Cardiac muscle cell (in vitro differentiated cells and primary cell): ENCODE measurements at regions not wholly inside any gene's neighbourhood (a gene's known extent, or its start where the extent isn't known, plus 50 kb on each side); places are given as distances from the start of the nearest gene placed in this dataset.

Experiments
- DNase-seq, 2 donors: peaks; one replicate each; pipeline versions ENCODE4 v3.0.0 to v3.0.0-alpha.2; 2010 to 2017; ENCODE audit warnings: low read depth in 1 of 2, low spot score in 1 of 2
- H3K27ac ChIP-seq: fragments of 200-600 bp; sonication (generic); 2 replicates; pipeline ENCODE4 v1.5.1; 2016
- H3K27me3 ChIP-seq: fragments of 200-600 bp; sonication (generic); 2 replicates; pipeline ENCODE4 v1.6.0; 2016; ENCODE audit warnings: control low read depth
- H3K36me3 ChIP-seq: fragments of 200-600 bp; sonication (generic); 2 replicates; pipeline ENCODE4 v1.5.1; 2016; ENCODE audit warnings: control low read depth
- H3K4me1 ChIP-seq: fragments of 200-600 bp; sonication (generic); 2 replicates; pipeline ENCODE4 v1.8.1; 2017; ENCODE audit warnings: low read depth, mild to moderate bottlenecking, mixed run types
- H3K4me3 ChIP-seq: fragments of 200-600 bp; sonication (generic); 2 replicates; pipeline ENCODE4 v1.5.1; 2016; ENCODE audit warnings: mild to moderate bottlenecking
- H3K9me3 ChIP-seq: fragments of 200-600 bp; sonication (generic); 2 replicates; pipeline ENCODE4 v1.5.1; 2017; ENCODE audit warnings: low read depth, mild to moderate bottlenecking, control low read depth
- CTCF ChIP-seq: IDR thresholded peaks from 2 replicates; pipeline ENCODE4 v1.5.1; 2012; ENCODE audit warnings: low read depth, mild to moderate bottlenecking, low read length

- no peaks in the 10 kb centered on the region for H3K27me3 ChIP-seq
- DNase-seq = no peak
- no peaks in the 10 kb centered on the region for H3K4me1 ChIP-seq
- H3K27ac ChIP-seq = no peak overlapping the region
- no peaks in the 10 kb centered on the region for H3K36me3 ChIP-seq
- H3K4me3 ChIP-seq = no peak overlapping the region
- no peak for TF ChIP-seq CTCF
- H3K9me3 ChIP-seq = peaks cover 8% of the 10 kb centered on the region
These were observed 50.0 kb upstream of the SHH start for GRCh38 chr7:155862123-155862892.
